GM18870 (cell line): ENCODE measurements at regions not wholly inside any gene's neighbourhood (a gene's known extent, or its start where the extent isn't known, plus 50 kb on each side); places are given as distances from the start of the nearest gene placed in this dataset.
"Not testable (repeated sequence)": the region's sequence is repeated elsewhere in the genome, so short reads cannot be mapped to it uniquely, and the experiment has no call there.

Experiments
- ATAC-seq: cut with Tn5 transposase; IDR thresholded peaks from one replicate; pipeline ENCODE4 v1.9.1; 2021; ENCODE audit warnings: moderate library complexity; ENCODE audit not compliant: unreplicated experiment

DNA sequence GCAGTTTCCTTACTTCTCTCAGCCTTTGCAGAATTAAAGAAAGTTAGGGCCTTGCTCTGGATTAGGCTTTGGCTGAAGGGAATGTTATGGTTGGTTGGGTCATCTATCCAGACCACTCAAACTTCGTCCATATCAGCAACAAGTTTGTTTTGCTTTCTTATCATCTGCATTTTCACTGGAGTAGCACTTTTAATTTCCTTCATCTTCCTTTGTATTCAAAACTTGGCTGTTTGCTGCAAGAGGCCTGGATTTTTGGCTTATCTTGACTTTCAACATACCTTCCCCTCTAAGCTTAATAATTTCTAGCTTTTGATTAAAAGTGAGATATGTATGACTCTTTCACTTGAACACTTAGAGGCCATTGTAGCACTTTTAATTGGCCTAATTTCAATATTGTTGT lies 126.7 kb upstream of the CENPE start:
- no peak for ATAC-seq

DNA sequence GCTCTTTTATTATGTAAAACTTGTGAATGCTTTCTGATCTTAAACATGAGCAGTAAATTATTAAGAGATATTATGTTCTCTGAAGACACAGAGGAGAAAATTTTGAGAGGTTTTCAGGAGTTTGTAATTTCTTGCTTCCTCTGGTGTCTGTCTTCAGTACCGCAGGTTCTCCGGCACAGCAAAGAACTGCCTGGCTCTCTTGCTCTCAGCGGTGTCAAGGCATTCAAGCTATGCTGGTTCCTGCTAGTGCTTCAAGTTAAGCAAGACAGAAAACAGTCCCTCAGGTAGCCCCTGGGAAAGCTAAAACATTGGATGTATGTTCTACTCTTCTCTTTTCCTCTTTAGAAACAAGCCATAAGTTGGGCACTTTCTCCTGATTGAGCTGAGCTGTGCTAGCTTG lies 120.2 kb upstream of the CENPE start:
- no peak for ATAC-seq

DNA sequence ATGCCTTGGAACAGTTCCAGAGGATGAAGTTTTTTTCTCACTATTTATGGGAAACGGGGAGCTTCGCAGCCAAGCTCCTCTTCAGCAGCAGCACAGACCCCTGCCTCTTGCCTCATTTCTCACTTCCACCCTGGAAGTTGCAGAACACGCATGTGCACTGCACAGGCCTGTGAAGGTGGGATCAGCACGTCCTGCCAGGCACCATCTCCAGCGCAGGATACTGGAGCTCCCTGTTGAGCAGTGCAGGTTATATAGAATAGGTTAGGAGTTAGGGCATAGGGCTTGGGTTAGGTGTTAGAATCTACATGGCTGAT lies 110.1 kb upstream of the CENPE start:
- ATAC-seq = no peak

DNA sequence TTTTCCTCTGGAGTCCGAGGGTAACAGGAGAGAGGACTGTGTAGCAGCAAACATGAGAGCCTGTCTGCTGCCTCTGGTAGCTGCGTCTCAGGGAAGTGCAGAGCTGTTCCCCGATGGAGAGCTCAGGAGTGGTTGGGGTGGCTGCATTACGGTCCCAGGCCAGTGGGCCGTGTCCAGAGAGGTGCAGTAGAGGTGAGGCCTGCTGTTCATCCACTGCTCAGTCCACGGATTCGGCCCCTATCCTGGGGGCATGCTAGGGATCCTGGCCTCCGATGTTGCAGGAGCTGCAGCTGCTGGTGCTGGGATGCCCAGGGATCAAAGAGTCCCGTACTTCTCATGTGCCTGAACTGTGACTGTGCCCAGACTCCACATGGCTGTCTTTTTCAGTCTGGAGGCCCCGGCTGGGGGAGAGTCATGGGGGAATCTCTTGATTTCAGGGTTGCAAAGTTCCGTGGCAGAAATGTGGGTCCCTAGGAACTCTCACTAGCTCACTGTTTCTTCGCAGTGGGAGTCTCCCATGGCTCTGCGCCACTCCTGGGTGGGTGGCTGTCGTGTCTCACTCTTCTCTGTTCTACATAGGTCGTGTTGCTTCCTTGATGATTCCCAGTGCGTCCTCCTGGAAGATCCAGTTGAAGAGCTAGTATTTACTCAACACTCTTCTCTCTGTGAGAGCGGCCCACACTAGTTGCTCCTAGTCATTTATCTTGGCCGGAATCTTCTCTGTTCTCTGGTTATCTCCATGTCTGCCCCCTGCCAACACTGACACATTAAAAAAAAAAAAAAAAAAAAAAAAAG lies 109.5 kb upstream of the CENPE start:
- no peak for ATAC-seq

DNA sequence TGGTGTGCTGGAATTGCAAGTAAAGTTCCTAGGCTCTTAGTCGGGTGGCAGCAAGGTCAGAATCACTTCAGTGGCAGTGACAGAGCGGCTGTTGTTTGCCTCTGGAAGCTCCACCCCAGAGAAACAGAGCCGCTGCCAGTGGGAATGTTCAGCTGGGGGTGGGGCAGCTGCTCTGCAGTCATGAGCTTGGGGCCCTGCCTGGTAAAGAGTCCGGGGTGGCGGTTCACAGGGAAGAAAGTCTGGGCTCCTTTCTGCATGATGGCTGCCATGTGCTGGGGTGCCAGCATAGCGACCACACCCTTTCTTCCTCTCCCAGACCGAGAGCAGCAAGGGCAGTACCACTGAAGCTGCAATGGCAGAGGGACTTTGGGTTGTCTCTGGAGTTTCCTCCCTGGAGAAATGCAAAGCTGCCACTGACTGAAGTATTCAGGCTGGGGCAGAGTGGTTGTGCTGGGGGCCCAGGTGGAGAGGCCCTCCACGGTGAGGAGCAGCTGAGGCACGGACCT lies 108.8 kb upstream of the CENPE start:
- ATAC-seq = no peak

DNA sequence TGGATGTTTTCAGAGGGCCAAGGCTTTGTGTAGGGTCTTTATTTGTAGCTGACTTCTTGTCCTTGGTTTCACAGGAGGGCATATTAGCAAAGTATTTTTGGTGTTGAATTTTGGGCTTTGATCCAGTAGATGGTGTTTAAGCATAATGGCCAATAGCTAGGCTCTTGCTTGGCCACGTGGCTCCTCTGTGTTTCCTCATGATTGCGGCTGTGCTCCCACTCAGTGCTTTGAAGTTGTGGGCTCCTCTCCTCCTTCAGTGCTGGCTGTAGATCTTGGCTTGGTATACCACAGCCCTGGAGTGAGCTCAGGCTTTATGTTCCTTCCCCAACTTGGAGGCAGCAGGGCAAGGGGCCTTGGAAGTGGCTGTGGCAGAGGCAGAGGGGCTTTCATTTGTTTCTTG lies 107.2 kb upstream of the CENPE start:
- ATAC-seq = no peak

DNA sequence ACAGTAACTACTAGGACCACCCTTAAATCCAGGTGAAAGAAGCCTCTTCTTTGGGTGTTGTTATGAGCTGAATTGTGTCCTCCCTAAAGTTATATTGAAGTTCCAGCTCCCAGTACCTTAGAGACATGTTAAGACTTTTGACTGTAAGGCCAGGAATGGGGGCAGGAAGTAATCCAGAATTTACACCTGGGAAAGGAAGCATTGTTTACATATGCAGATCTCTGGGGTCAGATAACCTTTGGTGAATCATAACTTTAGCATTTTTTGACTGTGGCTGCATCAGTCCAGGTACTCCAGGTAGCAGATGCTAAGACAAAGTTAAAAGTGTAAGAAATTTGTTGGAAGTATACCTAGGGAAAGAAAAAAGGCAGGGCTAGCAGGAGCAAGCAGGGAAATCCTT lies 104.9 kb upstream of the CENPE start:
- no peak for ATAC-seq

DNA sequence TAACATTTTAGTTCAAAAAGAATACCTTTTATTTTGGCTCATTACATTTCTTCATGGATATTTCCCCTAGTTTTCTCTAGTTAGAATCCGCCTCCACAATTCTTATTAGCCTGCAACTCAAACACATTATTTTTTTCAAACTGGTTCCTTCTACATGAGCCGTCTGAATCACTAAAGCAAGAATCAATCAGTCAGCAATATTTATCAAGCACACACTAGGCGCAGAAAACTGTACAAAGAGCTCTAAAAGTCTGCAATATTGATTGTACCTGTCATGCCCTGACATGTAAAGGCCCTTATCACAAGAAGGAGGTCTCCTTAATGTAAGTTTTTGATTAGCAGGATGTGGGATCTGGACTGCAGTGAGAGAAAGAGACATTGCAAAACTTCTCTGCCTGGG lies 94.8 kb upstream of the CENPE start:
- no peak for ATAC-seq

DNA sequence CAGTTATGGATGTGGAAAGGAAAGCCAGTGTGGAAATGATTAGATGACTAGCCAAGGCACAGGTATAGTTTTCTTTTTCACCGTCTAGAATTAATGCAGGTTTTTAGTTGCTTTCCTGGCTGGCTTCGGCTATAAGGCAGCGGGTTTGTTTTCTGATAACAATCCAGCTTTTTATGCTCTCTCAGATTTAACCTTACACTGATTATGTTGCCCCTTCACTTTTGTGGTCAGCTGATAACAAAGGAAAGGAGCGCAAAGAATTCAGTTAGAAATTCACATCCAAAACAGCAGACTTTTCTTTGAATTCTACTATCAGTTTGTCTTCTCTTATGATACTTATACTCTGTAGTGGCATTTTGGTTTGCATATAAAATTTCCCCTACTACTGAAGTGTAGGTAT lies 94.2 kb upstream of the CENPE start:
- no peak for ATAC-seq

DNA sequence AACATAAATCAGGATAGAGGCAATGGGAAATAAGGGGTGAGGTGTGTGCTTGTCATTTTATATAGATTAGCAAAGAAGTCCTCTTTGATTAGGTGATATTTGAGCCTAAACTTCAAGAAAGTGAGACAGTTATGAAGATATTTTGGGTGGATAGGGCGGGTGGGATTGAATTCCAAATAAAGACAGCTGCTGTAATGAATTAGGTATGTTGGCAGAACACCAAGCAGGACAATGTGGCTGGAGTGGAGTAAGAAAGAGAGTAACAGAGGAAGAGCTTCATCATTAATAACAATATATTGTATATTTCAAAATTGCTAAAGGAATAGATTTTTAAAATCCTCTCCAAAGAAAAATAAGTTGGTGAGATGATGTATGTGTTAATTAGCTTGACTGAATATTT lies 91.0 kb upstream of the CENPE start:
- no peak for ATAC-seq

DNA sequence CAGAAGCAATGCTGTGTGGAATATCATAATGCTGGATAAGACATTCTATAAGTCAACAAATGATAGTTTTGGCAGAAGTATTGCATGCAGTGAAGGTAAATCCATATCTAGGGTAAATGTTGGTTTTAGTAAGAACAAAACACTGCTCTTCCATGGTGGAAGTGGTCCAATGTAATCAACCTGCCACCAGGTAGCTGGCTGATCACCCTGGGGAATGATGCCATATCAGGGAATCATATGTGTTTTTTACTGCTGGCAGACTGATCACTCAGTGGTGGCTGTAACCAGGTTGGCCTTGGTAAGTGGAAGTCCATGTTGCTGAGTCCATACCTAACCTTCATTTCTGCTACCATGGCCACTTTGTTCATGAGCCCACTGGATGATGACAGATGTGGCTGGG lies 74.0 kb upstream of the CENPE start:
- no peak for ATAC-seq

DNA sequence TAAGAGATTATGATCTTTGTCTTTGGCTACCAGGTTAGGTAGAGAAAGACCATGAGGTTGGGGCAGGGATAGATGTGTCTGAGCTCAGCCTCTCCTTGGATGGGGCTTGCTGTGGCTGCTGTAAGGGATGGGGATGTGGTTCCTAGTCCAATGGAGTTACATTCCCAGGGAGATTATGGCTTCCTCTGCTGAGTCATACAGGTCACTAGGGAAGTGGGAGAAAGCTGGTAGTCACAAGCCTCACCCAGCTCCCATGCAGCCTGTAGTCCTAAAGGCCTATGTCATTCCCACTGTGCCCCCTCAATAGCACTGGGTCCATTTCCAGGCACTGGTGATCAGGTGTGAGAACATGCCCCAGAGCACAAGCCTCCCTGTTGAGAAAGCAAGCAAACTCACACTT lies 70.6 kb upstream of the CENPE start:
- ATAC-seq = no peak

DNA sequence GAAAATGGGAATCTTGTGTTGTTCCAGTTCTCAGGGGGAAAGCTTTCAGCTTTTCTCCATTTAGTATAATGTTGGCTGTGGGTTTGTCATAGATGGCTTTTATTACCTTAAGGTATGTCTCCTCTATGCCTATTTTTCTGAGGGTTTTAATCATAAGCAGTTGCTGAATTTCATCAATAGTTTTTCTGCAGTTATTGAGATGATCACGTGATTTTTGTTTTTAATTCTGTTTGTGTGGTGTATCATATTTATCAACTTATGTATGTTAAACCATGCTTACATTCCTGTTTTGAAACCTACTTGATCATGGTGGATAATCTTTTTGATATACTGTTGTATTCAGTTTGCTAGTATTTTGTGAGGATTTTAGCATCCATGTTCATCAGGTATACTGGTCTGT lies 66.8 kb upstream of the CENPE start:
- no peak for ATAC-seq

DNA sequence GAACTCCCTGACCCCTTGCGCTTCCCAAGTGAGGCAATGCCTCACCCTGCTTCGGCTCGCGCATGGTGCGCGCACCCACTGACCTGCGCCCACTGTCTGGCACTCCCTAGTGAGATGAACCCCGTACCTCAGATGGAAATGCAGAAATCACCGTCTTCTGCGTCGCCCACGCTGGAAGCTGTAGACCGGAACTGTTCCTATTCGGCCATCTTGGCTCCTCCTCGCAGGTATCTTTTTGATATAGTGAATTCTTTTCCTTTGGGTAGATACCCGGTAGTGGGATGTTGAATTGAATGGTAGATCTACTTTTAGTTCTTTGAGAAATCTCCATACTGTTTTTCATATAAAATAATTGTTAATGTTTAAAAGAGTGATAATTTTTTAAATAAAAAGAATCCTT lies 57.9 kb upstream of the CENPE start:
- not testable (repeated sequence) for ATAC-seq
